DMS79 treated with DMSO at 0.1 percent for 48 hours (cell line): ENCODE measurements at regions not wholly inside any gene's neighbourhood (a gene's known extent, or its start where the extent isn't known, plus 50 kb on each side); places are given as distances from the start of the nearest gene placed in this dataset.

Experiments used
- DNase-seq: peaks from one replicate; lab custom pipeline; 2025; lab: John Stamatoyannopoulos, UW

- DNase-seq: no peak
Measured at GRCh38 chr7:22624781-22625180, 102.2 kb upstream of the IL6 start.

DNA sequence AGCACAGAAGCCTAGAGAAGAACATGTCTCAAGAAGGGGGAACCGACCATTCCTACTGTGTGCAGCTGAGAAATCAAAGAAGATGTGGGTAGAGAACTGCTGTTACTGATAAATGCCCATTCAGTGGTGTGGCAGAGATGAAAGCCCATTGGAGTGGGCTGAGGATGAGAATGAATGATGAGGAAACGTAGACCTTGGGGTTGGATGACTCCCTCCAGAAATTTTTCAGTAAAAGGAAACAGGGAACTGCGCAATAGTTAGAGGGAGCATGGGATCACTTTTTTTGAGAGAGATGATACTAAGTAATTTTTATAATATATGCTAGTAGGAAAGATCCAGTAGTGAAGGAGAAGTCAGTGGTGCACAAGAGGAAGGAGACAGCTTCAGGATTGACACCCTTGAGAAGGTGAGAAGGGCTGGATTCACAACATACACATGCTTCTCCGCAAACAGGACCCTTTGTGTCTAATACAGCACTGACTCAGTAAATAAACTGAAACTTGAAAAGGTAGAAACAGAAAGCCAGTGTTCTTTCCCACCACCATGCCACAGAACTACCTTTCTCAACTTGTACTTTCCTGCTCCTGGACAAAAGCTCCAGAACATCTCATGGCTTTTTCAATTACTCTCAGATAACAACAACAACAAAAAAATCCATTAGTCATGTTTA, 104.7 kb upstream of the IL6 start:
- no peak for DNase-seq

DNA sequence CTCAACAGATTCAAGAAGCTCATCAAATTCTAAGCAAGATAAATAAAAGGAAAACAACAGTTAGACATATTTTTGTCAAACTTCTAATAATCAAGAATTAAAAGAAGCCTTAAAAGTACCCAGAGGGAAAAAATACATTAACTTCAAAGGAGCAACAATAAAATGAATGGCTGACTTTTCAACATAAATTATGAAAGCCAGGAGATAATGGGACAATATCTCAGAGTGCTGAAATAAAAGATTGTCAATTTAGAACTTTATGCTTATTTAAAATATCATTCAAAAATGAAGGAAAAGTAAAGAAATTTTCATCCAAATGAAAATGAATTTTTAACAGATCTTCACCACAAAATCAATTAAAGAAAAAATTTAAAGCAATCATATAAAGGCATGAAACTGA, 108.5 kb upstream of the IL6 start:
- DNase-seq: no peak

GRCh38 chr7:22617166-22617565, 109.8 kb upstream of the IL6 start:
- DNase-seq: no peak

GRCh38 chr7:22613496-22613895, 113.5 kb upstream of the IL6 start:
- no peak for DNase-seq

- no peak for DNase-seq
Measured at GRCh38 chr7:22612776-22613175, 112.8 kb upstream of the STEAP1B start.

DNA sequence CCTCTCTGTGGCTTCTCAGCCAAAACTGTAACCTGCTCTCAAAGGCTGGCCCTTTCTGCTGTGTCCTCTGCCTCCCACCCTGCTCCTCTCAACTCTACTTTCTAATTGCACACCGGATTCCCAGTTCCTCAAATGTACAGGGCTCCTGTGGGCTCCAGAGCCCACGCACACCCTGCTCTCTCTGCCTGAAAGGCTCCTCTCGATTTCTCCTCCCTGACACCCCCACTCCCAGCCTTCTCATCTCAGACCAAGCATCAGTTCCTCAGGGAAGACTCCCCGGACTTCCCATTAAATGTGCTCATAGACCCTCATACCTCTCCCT, 111.7 kb upstream of the STEAP1B start:
- DNase-seq: no peak

- no peak for DNase-seq
Measured at GRCh38 chr7:22610951-22611757, 111.2 kb upstream of the STEAP1B start.

DNA sequence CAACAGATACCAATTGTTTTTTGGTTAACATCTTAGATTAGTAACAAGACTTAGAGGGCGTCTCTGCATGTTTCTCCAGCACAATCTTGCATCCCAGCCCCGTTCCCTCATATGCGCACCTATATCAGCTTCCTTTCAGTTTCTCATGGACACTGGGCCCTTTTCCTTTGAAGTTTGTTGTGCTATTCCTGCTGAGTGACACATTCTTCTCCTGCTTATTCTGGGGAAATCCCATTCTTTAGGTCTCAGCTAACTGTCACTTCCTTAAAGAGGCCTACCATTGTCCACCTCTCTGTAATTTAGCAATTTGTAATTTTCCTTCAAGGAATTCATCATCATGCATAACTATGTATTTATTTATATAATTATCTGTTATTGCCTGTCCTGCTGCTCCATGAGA, 110.3 kb upstream of the STEAP1B start:
- DNase-seq: no peak

DNA sequence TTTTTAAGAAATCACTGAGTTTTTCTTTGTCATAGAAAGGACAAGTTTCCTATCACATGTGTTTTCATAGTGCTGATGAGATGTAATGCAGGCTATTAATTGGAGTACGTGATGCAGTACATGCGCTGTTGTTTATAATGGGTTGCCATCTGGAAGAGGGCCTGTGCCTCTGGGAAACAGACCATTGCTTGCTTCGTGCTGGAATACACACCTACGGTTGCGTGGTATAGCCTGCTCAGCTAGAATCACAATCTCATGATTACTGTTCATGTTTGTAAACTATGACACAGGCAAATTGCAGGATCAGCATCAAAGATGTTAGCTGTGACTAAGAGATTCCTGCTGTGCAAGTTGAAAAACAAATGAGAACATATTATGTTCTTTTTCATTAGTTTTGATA, 107.2 kb upstream of the STEAP1B start:
- no peak for DNase-seq

DNA sequence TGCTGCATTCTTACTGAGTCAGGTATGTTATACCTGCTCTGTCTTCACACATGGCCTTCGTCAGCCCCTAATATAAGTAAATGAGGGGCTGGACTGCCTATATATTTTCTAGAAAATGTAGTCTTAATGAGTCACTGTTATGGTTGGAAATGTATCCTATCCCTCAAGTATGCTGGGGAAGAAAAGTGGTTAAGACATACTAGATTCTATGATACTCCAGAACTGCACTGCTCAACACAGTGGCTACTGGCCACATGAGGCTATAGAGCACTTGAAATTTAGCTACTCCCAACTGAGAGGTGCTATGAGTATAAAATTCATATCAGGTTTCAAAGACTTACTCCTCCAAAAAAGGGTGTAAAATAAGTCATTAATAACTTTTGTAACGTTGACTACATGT, 104.3 kb upstream of the STEAP1B start:
- no peak for DNase-seq

GRCh38 chr7:22601812-22602565, 102.0 kb upstream of the STEAP1B start:
- DNase-seq: no peak

GRCh38 chr7:22601408-22601807, 101.4 kb upstream of the STEAP1B start:
- DNase-seq: no peak

GRCh38 chr7:22601003-22601402, 101.0 kb upstream of the STEAP1B start:
- DNase-seq: no peak

DNA sequence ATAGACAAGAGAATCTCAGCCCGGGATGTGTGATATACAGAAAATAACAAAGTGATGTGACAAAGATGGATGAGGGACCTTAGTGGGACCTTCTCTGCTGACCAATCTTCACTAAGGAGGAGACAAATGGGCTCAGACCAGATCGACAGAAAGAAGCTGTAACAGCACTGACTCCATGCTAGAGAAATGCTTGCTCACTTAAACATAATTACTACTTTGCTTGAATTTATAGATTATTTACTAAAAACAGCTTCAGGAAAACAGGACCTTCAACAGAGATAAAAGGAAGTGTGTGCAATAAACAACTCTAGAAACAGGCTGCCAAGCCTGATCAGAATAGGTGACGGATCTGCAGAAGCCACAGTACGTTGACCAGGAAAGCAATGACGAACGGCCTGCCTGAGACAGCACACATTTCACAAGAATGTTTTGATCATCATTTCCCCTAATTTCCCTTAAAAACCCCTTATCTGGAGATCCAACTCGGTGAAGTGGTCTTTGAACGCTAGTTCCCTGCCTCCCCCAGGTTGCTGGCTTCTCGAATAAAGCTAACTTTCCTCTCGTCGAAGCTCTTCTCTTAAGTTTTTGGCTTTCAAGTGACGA, 98.4 kb upstream of the STEAP1B start:
- DNase-seq: no peak

- DNase-seq: no peak
Measured at GRCh38 chr7:22597844-22598243, 97.9 kb upstream of the STEAP1B start.

- no peak for DNase-seq
Measured at GRCh38 chr7:22596763-22597400, 96.9 kb upstream of the STEAP1B start.

- DNase-seq: no peak
Measured at GRCh38 chr7:22594020-22594419, 94.0 kb upstream of the STEAP1B start.

DNA sequence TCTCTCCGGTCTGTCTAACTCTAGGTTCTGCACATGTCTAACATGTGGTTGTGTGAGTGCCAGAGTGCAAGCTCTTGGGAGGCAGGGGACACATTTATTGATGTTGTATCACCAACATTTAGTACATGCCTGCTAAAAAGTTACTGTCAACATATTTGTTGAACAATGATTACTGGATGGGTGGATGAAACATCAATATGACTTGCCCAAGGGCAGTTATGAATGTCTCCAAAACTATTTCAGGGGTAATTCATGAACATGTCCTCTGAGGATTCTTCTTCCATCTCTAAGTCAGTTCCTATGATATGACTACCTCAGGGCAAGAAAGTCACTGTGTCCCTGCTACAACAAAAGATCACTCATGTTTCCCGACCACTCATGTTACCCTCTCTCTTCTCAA, 91.3 kb upstream of the STEAP1B start:
- no peak for DNase-seq

- no peak for DNase-seq
Measured at GRCh38 chr7:22589641-22590201, 89.7 kb upstream of the STEAP1B start.

- no peak for DNase-seq
Measured at GRCh38 chr7:22588351-22588750, 88.4 kb upstream of the STEAP1B start.

- DNase-seq: no peak
Measured at GRCh38 chr7:22587322-22587721, 87.3 kb upstream of the STEAP1B start.
